ENCODE measurements at regions not wholly inside any gene's neighbourhood (a gene's known extent, or its start where the extent isn't known, plus 50 kb on each side); places are given as distances from the start of the nearest gene placed in this dataset.
A peak's percentile ranks its signal among the peaks of the same experiment; 100 is the strongest.
"Not testable (repeated sequence)": the region's sequence is repeated elsewhere in the genome, so short reads cannot be mapped to it uniquely, and the experiment has no call there.

DNA sequence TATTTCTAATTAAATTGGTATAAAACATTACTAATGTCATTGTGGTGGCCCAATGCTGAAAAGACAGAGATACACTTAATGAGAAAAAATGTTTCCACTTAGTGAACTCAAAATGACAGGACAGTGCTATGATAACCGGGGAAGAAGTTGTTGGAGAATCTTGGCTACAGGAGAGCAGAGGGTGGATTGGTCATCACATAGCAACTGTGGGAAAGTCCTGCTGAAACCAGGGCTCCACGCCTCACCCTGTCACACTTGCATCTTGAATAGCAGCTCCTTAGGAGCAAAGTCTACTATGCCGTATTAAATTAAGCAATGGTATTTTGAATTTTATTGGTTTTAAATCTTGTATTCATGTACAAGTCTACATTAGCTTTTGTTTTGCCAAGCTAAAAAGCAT, 225.5 kb downstream of the KLF6 start:
- no peak for DNase-seq
- Histone ChIP-seq H3K27me3 (no peaks in the 10 kb centered on the region), H3K27ac (no peak overlapping the region), H3K36me3 (no peaks in the 10 kb centered on the region), H3K4me1 (no peaks in the 10 kb centered on the region), H3K9me3 (no peaks in the 10 kb centered on the region), H3K4me3 (no peak overlapping the region)
- TF ChIP-seq, protein P1, sequence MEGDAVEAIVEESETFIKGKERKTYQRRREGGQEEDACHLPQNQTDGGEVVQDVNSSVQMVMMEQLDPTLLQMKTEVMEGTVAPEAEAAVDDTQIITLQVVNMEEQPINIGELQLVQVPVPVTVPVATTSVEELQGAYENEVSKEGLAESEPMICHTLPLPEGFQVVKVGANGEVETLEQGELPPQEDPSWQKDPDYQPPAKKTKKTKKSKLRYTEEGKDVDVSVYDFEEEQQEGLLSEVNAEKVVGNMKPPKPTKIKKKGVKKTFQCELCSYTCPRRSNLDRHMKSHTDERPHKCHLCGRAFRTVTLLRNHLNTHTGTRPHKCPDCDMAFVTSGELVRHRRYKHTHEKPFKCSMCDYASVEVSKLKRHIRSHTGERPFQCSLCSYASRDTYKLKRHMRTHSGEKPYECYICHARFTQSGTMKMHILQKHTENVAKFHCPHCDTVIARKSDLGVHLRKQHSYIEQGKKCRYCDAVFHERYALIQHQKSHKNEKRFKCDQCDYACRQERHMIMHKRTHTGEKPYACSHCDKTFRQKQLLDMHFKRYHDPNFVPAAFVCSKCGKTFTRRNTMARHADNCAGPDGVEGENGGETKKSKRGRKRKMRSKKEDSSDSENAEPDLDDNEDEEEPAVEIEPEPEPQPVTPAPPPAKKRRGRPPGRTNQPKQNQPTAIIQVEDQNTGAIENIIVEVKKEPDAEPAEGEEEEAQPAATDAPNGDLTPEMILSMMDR (IDR thresholded peaks at IDR 0.05): no peak
- TF ChIP-seq POLR2A (IDR thresholded peaks at IDR 0.05): no peak
- TF ChIP-seq EP300 (IDR thresholded peaks at IDR 0.05): no peak
- no peak for TF ChIP-seq POLR2AphosphoS5 (IDR thresholded peaks at IDR 0.05)
- WGBS, 5 donors: 88 to 94% (median 92%) methylated on average over 3 of the region's 3 CpGs
- intact Hi-C loops (cut with DNase I; ENCODE audit: low total_unique reads): no loop called here

DNA sequence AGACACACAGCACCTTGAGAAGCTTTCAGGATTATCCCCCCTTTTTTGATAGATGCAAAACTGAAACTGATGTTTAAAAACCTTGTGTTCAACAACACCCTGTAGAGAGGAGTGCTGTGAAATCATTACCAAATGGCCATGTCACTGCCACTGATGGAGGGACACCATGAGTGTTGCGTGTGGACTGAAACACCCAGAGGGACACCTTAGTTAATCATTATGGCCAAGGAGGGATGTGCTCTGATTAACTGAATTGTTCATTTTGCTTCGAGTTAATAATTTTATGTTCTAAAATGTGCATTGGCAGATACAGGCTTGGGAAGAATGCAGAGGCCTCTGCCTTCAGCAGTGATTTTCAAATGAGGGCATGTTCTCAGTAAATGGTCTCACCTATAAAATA, 226.0 kb downstream of the KLF6 start:
- no peaks in the 10 kb centered on the region for H3K9me3 ChIP-seq
- no peak overlapping the region for H3K4me3 ChIP-seq
- H3K27ac ChIP-seq: no peak overlapping the region
- H3K4me1 ChIP-seq: no peaks in the 10 kb centered on the region
- DNase-seq: no peak
- no peaks in the 10 kb centered on the region for H3K36me3 ChIP-seq
- intact Hi-C loops (cut with DNase I; ENCODE audit: low total_unique reads): no loop called here
- 84 to 92% (median 89%) methylated on average over 2 of the region's 2 CpGs for WGBS, 5 donors
- H3K27me3 ChIP-seq: no peaks in the 10 kb centered on the region
- TF ChIP-seq EP300 (IDR thresholded peaks at IDR 0.05): no peak
- TF ChIP-seq, protein P1 (IDR thresholded peaks at IDR 0.05): no peak

DNA sequence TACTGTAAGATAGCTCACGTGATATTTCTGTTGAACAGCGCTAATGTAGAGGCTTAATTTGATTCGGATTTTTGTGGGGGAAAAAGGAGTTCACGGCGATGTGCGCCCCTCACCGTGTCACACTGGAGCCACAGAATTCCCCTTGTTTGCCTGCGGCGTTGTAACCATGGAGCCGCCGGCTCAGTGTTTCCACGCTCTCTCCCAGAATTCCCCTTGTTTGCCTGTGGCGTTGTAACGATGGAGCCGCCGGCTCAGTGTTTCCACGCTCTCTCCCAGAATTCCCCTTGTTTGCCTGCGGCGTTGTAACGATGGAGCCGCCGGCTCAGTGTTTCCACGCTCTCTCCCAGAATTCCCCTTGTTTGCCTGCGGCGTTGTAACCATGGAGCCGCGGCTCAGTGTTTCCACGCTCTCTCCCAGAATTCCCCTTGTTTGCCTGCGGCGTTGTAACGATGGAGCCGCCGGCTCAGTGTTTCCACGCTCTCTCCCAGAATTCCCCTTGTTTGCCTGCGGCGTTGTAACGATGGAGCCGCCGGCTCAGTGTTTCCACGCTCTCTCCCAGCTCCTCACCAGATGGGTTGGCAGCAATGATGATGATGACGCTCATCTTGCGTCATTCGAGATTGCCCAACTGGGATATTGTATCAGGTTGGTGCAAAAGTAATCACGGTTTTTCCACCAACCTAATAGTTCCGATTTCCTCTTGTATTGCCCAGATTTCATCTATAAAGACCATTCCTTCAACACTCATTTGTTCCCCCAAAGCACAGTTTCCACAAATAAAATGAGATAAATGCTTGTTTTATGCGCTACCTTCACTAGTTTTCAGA, 228.6 kb downstream of the KLF6 start:
- WGBS, 5 donors: 67 to 89% (median 88%) methylated on average over 44 to 46 of the region's 46 CpGs
- H3K4me3 ChIP-seq; H3K9me3 ChIP-seq; H3K36me3 ChIP-seq; H3K4me1 ChIP-seq; intact Hi-C loops (cut with DNase I; ENCODE audit: low total_unique reads); H3K27me3 ChIP-seq: not testable (repeated sequence)
- DNase-seq: peak in 1 of 2 donors; percentile 61
- peak overlapping the region in 1 of 5 donors; percentile 29 for H3K27ac ChIP-seq

DNA sequence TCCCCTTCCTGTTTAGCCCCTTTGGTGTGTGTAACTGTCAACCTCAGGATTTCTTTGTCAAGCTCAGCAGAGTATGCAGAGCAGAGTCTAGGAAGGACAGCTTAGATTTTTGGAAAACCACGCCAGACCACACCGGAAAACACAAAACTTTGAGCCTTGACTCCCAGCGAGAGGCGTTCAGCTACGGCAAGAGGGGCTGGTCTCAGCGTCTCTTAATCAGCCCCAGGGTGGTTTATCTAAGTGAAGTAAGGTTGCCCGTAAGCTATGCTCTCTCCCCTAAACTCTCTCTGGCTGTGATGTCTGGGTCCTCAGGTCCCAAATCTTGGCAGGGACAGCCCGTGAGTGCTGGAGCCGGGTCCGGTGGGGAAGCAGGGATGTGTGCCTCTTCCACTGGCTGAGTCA, 230.9 kb downstream of the KLF6 start:
- H3K9me3 ChIP-seq: no peaks in the 10 kb centered on the region
- no peaks in the 10 kb centered on the region for H3K36me3 ChIP-seq
- no peak for DNase-seq
- H3K27me3 ChIP-seq: no peaks in the 10 kb centered on the region
- intact Hi-C loops (cut with DNase I; ENCODE audit: low total_unique reads): no loop called here
- no peak overlapping the region for H3K27ac ChIP-seq
- no peaks in the 10 kb centered on the region for H3K4me1 ChIP-seq
- H3K4me3 ChIP-seq: no peak overlapping the region
- WGBS, 5 donors: 65 to 78% (median 72%) methylated on average over 10 of the region's 10 CpGs
- TF ChIP-seq EP300 (IDR thresholded peaks at IDR 0.05) (no peak), POLR2A (IDR thresholded peaks at IDR 0.05) (no peak), POLR2AphosphoS5 (IDR thresholded peaks at IDR 0.05) (no peak)
- TF ChIP-seq, protein P1 (IDR thresholded peaks at IDR 0.05): no peak

DNA sequence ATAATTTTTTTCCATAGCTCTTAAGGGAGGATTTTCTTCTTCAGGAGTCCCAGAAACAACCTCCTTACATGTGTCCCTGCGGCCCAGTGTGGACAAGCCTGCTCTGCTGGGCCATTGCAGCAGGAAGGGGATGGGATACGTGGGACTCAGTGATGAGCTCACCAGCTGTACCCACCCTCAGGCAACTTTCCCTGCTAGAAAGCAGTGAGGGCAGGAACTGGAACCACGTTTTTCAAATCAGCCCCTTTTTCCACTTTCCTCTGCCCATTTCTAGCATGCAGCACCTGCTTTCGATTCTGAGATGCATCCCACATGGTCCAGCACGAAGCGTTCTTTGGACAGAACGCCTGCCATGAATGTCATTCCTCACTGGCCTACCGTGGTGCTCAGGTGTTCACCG, 232.7 kb downstream of the KLF6 start:
- H3K27ac ChIP-seq: no peak overlapping the region
- TF ChIP-seq, protein P1 (IDR thresholded peaks at IDR 0.05): no peak
- TF ChIP-seq EP300 (IDR thresholded peaks at IDR 0.05) (no peak), POLR2AphosphoS5 (IDR thresholded peaks at IDR 0.05) (no peak), POLR2A (IDR thresholded peaks at IDR 0.05) (no peak)
- no peak overlapping the region for H3K4me3 ChIP-seq
- DNase-seq: no peak
- H3K4me1 ChIP-seq: no peaks in the 10 kb centered on the region
- no peaks in the 10 kb centered on the region for H3K27me3 ChIP-seq
- 85 to 92% (median 90%) methylated on average over 9 of the region's 9 CpGs for WGBS, 5 donors
- intact Hi-C loops (cut with DNase I; ENCODE audit: low total_unique reads): no loop called here
- no peaks in the 10 kb centered on the region for H3K36me3 ChIP-seq
- H3K9me3 ChIP-seq: peaks cover 0 to 7% (median 3%) of the 10 kb centered on the region in 4 donors

All from stomach (tissue), 8 donors.